Daoy (cell line): ENCODE measurements at regions not wholly inside any gene's neighbourhood (a gene's known extent, or its start where the extent isn't known, plus 50 kb on each side); places are given as distances from the start of the nearest gene placed in this dataset.

Experiments used
- DNase-seq: peaks from one replicate; pipeline ENCODE4 v3.0.0-alpha.2; 2015; ENCODE audit warnings: low read depth

DNA sequence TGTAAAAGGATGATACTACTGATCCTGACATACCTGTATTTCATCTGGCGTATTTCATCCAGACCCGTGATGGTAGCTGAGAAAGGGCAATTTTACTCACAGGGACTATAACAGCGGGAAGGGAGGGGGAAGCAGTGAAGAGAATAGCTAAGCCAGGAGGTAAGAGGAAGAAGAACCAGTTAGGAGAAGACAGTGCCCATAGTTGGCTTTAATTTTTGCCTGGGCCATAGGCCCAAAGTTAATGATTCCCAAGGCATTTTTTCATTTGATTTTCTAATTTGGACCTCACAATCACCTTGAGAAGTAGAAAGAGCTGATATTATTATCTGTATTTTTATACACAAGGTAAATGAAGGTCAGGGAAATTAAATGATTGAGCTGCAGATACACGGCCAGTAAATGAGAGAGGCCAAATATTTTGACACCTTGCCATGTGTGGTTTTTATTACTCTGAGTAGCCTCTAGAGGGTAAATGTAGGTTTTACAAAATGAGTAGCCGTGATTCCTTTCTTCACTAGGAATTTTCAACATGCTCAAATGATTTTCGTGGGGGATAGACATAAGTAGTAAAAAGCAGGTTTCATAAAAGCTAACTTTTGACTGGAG, 382.2 kb downstream of the FUT8 start:
- no peak for DNase-seq

DNA sequence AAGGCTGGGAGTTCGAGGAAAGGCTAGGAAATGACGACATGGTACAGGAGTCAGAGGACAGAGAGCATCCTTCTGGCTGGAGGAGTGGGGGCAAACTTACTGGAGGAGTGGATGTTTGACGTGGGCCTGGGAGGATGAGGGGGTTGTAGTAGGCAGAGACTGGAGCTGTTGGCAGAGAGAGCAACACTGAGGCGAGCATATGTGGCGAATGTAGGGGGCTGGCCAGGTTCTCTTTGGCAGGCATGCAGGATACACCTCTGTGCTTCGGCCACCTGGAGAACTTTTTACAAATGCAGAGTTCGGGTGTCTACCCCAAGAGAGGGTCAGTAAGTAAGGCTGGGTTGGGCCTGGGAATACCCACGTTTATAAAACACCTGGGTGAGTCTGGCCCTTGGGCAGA, 385.7 kb downstream of the FUT8 start:
- DNase-seq = no peak

DNA sequence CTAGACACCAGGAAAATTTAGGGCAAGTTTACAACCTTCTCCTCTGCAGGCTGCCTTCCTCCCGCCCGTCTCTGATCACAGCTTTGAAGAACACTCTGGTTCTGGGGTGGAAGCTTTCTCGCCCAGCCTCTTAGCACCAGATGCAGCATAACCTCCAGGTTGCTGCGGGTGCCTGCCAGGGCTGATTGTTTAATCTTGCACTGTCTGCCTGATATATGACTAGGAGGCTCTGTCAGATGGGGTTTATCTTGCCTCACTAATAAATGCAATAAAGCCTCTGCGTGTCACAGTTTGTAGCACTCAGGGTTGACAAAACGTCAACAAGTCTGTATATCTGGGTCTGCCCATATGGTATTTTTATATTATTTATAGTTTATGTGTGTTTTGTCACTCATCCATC, 388.2 kb downstream of the FUT8 start:
- no peak for DNase-seq

DNA sequence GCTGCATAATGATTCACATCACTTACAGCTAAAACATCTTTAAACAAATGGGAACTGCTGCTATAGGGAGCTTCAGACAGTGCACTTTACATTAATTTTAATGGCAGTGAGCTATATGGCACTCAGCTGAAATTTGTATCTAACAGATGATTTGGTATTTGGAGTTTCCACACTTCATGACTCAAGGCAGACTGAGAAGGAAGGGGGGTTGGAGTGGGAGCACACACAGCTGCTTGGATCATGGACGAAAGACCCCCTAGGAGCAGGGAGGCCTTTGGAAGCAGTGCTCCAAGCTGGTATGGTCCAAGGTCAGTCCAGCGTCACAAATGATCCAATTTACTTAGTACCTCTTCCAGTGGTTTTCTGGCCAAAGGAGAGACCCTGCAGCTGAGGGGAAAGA, 389.7 kb downstream of the FUT8 start:
- DNase-seq = no peak

DNA sequence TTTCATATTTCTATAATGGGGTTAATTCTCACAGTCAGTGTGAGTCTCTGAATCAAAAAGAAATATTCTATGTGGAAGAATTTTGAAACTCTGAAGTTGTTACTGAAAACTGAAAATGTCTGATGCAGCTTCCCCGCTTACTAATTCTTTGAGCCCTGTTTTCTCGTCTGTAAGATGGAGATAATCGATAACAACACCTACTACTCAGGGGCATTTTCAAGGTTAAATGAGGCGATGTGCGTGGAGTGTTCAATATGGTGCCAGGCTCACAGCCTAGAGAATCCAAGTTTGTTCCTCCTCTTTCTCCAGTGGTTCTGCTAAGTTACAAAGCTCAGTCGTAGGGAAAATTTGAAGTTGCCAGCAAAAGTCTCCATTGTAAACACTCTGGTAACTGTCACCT, 391.4 kb downstream of the FUT8 start:
- DNase-seq = no peak

DNA sequence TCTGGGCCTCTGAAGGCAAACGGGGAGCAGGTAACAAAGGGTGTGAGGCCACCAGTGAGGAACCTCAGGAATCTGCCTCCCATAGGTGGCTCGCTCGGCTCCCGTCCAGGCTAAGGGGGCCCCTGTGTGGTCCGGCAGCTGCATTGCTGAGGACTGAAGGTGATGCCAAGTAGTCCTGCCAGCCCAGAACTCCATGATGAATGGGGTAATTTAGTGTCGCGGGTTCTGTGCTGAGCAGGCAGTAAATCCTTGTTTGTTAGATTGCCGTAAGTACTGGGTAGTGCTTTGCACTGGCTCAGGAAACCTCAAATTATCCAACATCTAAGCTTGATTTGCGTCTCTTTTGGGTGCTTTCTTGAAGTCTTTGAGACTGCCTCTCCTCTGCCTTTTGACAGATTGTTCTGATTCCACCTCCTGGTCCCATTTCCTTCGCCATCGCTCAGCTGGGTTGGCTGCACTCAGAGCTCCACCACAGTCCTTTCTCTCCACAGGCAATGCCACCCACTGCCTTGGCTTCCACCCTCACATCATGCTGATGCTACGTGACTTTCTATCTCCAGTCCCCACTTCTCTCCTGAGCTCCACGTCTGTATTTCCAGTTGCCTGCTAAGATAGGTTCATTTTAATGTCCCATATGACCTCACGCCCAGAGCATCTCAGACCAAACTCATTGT, 392.0 kb downstream of the FUT8 start:
- no peak for DNase-seq

DNA sequence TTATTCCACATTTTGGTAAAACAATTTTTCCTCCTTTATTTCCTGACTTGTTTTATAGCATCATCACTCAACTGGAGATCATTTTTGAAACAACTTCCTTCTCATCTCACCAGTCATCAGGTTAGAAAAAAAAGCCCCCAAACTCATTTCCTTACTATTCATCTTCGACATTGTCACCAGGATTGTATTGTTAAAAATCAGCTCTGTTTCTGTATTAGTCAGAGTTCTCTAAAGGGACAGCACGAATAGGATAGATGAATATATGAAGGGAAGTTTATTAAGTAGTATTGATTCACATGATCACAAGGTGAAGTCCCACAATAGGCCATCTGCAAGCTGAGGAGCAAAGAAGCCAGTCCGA, 392.6 kb downstream of the FUT8 start:
- DNase-seq = no peak

DNA sequence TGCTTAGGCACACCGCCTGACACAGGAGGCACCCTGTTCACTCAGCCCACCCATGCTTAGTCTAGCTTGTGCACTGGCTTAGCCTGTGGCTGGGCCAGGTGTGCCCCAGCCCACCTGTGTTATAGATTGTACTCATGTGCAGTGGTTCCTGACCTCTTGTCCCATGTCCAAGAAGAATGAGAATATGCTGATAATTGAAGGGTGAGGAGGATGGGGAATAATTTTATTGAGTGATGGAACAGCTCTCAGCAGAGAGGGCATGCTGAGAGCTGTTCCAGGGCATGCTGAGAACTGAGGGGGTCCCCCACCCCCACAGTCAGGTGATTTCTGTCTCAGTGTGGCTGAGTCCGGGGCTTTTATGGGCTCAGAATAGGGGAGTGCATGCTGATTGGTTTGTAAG, 395.9 kb downstream of the FUT8 start:
- no peak for DNase-seq

DNA sequence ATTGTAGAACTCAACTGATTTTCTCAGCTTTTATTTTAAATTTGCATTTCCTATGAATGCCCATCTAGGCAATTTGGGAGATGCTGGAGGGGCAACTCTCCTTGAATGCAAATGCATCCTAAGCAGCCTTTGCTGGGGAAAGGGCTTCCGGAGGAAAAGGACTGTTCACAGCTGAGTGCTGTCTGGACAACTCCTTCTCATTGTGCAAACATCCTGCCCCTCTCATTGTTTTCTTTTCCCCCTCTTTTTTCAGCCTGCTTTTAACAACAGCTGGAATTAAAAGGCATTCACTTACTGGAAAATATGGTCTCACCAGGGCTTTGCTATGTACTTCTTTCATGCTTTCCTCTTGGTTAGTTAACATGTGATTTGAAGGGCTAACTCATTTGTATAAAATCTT, 397.8 kb downstream of the FUT8 start:
- DNase-seq = no peak

DNA sequence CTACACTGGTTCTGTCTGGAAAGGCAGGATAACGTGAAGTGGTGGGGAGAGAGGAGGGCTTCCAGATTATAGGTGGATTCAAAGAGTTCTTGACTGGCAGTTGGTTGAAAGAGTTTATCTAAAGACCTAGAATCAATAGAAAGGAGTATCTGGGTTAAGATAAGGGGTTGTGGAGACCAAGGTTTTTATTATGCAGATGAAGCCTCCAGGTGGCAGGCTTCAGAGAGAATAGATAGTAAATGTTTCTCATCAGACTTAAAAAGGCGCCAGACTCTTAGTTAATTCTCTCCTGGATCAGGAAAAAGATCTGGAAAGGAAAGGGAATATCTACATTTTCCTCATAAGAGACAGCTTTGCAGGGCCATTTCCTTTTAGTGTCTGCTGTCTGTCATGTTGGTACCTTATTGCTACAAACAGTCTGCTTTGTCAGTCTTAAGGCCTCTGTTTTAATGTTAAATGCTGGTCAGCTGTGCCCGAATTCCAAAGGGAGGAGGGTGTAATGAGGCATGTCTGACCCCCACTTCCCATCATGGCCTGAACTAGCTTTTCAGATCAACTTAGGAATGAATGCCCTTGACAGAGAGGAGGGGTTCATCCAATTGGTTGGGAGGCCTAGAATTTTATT, 401.3 kb downstream of the FUT8 start:
- no peak for DNase-seq

DNA sequence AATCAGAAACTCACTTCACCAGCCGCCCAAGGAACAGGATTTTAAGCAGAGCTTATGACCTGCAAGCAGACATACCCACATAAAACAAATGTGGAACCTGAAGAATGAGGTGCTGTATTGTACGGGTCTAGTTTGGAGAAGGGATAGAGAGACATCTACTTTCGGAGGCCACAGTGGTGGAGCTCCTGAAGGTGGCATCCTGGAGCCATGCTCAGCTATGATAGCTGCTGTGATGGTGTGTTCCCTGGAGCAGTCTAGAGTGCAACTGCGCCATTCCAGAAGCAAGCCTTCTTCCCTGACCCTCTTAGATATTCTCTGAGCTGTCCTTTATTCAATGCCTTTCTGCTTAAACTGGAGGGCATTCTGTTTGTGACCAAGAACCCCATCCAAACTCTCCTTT, 402.6 kb downstream of the FUT8 start:
- no peak for DNase-seq

DNA sequence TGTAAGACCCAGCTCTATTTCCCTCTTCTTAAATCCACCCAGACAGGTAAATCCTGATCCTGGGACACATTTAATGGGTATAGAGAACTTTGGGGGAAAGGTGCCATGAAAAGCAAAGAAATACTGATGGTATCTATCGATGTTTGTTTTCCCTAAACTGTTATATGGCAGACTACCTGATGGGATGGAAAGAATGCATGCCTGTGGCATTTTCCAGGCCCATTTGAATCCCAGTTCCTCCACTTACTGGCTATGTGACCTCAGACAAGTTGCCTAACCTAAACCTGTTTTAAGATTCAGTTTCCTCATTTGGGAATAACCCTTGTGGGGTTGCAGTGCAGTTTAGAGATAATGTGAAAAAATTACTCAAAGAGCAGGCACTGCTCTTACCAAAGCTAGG, 404.5 kb downstream of the FUT8 start:
- DNase-seq = no peak

DNA sequence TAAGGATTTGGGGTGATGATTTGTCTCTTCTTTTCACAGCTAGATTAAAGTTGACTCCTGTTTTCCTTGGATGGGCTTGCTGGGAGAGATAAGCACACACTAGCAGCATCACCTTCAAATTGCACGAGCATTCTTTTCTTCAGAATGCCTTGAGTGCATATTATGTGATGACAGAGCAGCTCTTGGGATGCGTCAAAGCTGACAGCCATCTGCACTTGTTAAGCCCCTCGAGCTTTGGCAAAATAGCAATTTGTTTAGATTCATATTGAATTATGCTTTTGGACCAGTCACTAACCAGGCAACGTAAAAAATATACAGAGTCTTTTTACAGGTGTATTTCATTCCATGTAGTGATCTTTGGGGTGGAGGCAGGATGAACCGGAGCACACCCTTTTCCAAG, 407.0 kb downstream of the FUT8 start:
- DNase-seq = no peak

DNA sequence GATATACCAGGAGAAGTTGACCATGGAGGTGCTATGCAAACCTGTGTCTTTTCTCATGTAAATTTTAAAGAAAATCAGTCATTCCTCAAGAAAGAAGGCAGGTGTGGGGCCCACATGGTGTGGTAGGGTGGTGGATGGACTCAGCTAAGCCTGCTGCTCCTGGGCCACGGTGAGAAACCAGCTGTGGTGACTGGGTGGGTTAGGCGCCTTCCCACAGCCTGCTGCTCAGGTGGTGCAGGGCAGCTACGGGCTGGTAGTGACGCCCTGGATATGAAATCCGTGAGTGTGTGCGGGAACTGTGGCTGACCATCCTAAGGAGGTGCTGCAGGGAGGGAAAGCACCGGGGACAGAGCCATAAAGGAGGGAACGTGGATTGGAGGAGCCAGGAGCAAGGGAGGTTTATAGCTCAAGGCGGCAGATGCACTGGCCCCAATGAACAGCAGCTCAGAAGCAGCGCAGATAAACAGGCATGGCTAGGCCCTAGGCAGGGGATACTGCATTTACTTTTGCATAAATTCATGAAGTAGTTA, 408.8 kb downstream of the FUT8 start:
- no peak for DNase-seq

DNA sequence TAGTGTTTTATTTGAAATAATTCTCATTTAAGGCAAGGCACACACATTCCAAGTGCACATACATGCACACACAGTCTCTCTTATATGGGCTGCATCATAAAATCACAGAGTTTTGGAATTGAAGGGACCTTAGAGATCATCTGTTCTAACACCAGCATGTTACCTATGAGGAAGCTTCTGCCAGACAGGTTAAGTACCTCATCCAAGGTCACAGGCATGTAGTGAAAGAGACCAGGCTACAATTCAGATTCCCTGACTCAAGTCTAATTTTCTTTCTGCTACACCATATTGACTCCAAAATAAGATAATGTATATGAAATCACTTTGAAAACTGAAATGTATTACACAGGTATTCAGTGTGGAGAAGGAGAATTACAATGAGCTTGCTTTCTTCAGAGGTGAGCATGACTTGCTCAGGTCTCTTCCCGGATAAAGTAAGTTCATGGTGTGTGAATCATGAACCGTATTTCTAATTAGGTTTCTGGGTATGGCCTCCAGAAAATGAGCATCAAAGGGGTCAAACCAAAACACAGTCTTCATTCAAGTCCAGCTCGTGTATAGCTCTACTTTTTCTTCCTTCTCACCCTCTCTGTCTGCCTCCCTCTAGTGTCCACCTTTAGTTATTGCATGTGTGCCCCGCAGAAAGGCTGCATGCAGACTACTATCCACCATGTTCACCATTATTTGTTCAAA, 411.9 kb downstream of the FUT8 start:
- peak; percentile 65 for DNase-seq

DNA sequence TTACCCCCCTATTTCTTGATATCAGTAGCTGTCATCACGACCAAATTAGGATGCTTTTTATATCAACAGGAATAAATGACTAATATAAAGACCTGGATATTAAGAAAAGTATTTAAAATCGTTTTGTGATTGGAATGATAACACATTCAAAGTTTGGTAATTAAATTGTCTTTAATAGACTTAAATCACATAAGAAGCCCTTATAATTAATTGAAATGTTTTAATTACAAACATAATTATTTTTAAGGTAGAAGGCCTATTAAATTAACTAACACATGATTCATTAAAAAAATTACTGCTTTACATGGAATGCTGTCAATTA, 412.4 kb downstream of the FUT8 start:
- DNase-seq = no peak

DNA sequence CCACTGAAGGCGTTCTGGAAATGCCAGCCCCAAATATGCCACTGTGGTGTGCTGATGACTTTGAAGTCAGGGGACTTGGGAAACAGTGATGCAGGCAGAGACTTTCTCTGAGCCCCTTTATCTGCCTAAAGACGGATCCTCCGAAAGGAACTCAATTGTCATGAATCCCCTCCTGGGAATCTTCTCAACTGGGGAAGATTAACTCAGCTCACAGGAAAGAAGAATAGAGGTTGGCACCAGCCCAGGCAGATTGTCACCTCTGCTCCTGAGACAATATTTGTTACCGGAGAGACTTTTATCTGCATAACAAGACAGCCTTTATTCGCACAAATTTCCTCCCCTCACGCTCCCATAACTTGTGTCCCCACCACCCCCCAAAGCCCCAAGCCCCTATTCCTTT, 414.4 kb downstream of the FUT8 start:
- no peak for DNase-seq

DNA sequence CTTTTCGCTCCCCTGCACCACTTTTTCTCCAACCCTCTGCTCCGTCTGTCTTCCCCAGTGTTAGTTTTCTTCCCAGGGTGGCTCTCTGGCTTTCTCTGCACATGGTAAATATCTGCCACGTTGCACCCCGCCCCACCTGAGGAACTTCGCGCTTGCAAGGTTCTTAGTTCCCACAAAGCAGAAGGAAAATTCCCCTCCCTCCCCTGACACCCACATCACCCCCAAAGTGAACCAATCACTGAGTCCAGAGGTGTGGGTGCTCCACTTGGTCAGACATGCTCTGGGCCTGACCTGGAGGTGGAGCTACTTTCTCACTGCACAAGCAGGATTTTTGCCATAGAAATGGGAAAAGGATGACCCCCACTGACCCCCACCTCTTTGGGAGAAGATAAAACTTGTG, 415.0 kb downstream of the FUT8 start:
- DNase-seq = no peak

DNA sequence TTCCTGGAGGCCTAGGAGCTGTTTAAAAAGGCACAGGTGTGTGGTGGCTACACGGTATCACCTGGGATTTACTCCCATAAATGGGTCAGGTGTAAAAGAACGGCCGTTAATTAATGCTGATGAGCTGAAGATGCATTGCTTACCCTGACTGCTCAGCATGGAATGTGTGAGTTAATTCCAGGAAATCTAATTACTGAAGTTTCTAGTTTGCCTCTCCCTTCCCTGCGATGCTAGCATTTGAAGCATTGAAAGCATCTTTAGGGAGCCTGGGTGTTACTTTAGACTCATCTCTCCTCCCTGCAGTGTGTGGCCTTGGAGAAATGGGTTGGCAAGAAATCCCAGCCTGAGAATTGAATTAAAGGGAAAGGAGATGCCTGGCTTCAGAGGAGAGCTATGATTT, 415.9 kb downstream of the FUT8 start:
- DNase-seq = no peak

DNA sequence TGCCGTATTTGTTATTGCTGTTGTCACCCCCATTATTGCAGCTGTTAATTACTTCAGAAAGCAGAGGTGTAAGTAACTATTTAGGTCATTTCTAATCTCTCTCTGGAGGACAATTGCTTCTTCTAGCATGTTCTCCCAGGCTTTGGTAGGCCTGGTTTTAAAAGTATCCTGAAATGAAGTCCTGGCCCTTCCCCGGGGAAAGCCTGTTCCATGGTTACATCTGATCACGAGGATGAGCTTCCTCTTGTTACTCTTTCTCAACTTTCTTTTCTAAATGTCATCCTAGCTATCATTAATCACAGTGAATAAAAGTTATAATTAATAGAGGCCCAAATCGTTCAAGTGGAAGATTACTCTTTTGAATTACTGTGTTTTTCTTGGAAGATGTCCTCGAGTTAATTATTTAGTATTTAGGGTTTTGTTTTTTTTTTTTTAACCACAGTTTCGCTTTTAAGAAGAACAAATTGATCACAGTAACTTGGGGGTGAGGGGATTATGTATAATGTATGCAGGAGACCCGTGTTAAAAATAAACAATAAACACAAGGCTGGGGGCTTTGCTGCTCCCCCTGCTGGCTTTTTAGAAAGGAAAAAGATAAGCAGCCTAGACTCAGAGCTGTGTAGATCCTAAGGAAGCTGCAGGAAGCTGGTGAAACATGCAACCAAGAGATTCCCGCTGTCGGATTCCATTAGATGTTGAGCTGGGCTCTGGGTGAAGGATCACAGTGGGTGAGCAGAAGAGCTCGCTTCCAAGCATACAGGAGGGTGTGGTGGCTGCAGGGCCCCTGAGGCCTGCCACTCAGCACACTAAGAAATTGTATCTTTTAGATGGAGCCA, 420.1 kb downstream of the FUT8 start:
- no peak for DNase-seq

DNA sequence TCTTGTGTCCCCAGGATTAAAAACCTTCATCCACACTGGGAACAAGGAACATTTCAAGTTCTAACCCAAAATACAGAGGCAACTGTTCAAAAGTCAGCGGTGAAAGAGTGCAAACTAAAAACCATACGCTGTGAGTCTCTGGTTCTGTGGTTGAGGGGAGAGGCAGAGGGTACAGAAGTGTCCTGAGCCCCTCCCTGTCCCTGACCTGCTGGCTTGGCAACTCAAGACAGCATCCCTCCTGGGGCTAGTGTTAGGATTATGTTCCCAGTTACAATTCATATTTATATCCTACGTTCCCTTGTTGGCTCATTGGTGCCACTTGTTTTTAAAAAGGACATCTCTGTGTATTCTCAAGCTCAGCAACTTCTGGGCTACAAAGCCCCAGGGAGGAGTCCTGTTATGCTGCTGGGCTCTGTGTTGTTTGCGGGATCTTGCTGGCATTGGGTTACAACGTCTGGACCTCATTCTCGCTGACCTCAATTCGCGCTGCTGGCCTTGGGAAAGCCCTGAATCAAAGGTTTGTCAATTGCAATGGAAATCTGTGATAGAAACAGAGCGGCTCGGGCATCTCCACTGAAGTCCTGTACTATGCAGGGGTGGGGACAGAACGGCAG, 420.8 kb downstream of the FUT8 start:
- DNase-seq = no peak

DNA sequence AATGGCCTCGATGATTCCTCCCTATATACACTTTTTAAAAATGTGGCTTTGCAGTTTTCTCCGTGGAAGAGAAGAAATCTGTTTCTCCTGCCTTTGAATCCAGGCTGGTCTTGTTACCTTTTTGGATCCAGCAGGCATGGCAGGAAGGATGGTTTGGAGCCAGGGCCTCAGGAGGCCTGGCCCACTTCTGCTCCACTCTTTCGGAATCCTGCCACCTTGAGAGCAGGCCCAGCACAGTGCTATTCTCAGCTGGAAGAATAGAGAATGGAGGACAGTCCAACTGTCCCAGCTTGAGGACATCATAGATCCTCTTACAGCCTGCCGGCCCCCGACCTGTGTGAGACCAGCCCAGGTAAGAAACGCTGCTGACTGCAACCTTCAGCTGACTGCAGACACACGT, 421.5 kb downstream of the FUT8 start:
- no peak for DNase-seq
